Stimulated activated naive CD8-positive, alpha-beta T cell treated with anti-CD3 and anti-CD28 coated beads, Interleukin-15, Interleukin-2, amounts not matched to agents 100 U/mL and 50 U/mL, for 24 hours (primary cell): ENCODE measurements at regions not wholly inside any gene's neighbourhood (a gene's known extent, or its start where the extent isn't known, plus 50 kb on each side); places are given as distances from the start of the nearest gene placed in this dataset.
A peak's percentile ranks its signal among the peaks of the same experiment; 100 is the strongest.

ENCODE experiments used
- ATAC-seq: fragments of 150-1000 bp; cut with Tn5 transposase; one replicate; pipeline ENCODE4 v1.10.0; 2021
- DNase-seq: peaks from one replicate; pipeline ENCODE4 v3.0.0; 2021

DNA sequence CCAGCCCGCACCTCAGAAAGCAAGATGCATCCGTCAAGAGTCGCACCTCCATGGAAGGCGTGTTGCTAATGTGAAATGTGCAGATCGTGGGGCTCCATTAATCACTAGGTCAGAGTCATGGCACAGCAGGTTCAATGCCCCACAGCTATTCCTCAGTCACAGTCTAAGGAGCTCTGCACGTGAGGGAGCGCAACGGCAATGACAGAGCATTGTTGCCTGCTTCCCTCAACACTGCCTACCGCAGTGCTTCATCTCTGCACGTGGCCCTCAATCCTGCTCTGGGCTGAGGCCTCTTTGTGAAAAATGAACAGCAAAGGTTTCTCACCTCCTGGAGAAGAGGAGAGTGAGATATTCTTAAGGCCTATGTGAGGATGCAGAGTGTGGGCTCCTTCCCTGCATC lies 995.2 kb upstream of the TMEM132C start:
- DNase-seq (no peak), ATAC-seq (no peak)

DNA sequence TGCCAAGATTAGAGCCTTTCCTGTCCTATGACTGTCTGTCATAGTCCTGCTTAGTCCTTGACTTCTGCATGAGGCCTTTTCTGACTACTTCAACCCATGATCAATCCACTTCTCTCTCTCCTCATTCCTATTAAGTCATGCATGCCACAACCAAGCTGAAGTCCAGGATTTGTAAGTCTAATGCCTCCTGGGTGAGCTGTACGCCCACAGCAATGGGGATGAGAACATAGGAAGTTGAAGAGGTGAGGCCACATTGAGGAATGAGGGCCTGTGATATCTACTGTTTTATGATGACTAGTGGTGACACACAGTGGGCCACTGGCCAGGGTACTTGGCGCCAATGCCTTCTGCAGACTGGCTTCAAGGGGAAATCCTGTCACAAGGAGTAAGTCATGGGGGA lies 994.1 kb upstream of the TMEM132C start:
- ATAC-seq (no peak), DNase-seq (no peak)

DNA sequence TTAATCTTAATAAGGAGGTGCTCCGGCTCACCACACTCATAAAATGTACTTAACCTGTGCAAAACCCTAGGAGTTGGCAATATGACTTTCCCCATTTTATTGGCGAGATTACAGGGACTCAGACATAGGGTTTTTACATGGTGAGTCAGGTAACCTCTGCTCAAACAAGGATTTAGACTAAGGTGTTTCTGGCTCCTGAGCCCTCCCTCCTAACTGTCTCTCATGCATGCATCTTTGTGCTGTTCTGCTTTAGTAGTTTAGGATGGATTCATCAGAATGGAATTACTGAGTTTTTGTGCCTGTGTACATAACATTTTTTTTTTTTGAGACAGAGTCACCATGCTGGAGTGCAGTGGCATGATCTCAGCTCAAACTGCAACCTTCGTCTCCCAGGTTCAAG lies 993.3 kb upstream of the TMEM132C start:
- ATAC-seq = no peak

DNA sequence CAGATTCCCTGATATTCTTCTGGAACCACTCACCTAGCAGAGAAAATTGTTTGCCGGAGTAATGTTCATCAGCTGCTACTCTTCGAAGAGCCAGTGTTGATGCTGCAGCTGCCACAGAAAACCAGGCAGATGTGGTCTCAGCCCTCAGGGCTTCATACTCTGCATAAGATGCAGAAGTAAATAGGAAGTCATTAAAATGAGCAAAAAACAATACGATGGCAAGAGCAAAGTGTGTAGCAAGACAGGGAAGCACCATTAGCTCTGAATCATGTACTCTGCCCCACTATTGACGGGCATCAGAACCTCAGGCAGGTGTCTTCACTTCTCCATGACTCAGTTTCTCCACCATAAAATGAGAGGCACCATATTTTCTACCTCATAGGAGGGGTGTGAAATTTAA lies 991.6 kb upstream of the TMEM132C start:
- DNase-seq (no peak), ATAC-seq (no peak)

More for the DNA sequence above, 993.3 kb upstream of the TMEM132C start:
- no peak for DNase-seq

DNA sequence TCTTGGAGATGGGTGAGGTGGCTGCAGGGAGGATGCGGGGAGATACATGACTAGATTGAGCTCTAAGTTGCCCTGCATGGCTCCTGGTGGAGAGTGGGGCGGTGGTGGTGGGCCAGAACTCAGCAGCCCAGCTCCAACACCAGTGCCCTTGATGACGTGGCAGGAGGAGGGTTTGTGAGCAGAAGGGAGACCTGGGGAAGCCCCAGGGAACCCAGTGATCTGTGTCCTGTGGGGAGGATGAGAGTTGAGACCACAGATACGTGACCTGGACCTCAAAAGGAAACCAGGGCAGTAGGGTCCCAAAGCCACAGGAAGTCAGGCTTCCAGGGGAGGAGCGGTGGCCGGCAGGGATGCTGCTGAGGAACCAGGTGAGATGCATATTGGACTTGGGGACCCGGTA lies 989.1 kb upstream of the TMEM132C start:
- ATAC-seq = no peak
- DNase-seq = no peak

DNA sequence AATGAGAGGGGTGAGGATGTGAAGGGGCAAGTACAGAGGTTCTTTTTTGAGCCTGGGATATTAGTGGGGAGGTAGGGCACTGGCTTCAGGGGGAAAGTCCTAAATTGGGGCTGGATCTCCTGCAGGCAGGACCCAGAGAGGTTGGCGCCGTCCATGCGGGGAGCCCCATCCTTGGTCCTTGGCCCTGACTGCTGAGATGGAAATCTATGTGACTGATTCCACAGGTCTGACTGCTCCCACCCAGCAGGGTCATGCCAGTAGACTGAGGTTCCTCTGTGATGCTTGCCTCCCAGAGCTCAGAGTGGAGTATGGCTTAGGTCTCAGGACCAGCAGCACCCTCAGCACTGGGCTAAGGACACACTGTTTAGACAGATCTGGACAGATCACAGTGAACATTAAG lies 988.6 kb upstream of the TMEM132C start:
- ATAC-seq (no peak), DNase-seq (no peak)

DNA sequence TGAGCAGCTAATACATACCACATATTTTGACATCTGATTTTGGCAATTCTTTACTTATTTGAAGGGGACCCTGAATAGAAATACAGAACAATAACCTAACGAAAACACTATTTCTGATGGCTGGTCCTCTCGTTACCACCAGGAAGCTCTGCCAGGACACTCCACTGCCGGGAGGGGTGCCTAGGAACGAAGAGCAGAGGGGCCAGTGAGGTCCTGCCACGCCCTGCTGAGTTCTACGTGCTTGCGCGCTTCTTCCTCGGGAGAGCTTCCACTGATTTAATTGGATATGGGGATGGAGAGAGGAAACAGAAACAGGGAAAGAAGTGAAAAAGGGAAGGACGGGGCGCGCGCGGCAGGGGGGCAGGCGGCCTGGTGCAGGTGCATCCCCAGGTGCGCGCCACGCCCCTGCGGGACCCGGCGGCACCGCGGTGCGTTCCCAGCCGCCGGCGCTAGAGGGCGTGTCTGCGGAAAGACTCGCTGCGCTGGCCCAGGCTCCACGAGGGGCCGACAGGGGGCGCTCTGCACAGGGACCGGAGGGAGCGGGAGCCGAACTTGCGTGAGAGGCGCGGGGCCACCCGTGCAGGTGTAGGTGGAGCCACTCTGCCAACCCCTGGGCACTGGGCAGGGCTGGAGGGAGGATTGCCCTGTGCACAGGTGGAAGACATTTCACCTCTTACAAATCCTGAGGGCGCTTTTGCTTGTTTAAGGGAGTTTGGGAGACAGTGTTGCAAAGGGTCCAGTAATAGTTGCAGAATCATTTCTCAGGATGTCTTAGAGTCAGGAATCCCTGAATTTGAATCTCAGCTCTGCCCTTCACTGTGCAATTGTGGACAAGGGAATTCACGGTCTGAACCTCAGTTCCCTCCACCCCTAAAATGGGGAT lies 986.3 kb upstream of the TMEM132C start:
- DNase-seq = peak; percentile 85
- ATAC-seq = peak; percentile 79

DNA sequence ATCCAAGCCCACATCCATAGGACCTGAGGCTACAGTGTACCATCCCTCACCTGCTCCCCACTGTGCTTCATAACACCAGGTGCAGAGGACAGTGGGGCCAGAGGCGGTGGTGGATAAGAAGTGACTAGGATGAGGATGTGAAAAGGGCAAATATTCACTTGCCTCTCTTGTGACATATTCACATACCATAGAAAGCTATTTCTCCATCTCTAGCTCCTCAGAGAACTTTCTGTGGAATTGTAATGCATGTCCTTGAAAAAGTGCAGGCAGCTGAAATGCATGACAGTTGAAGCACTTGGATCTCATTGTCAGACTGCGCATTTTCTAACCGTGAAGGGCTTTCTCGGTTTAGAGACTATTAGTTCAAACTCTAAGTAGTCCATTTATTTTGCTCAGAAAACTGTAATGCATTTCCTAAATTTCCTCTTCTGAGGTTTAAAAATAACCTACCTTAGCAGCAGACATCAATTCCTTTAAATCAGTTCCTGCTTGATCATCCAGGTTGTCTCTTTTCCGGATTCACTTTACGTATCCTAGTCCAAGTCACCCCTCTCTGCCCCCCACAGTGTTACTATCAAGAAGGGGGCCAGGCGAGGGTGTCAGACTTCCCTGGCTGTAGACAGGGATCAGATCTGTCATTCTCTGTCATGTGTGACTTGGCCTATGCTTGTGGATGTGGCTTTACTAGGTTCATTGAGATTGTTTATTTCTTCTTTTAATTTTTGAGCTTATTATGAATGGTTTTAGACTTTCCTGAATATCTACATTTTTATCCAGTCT lies 984.0 kb upstream of the TMEM132C start:
- ATAC-seq (no peak), DNase-seq (no peak)

DNA sequence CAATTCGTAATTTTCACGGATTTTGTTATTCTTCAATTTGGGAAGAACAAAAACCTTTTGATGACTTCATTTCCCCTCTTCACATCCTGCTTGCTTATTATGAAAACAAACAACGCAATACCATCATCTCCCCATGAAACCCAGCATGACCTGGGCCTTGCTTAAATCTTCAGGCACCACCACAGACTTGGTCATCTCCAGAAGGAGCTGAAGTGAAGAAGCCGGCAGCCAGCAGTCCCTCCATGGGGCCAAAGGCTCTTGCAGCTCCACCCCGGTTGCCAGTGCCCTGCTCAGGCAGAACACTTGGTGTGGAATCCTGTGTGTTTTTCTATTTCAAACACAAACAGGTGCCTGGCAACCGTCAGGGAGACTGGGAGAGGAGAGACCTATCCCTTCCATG lies 982.9 kb upstream of the TMEM132C start:
- no peak for DNase-seq
- ATAC-seq = no peak

DNA sequence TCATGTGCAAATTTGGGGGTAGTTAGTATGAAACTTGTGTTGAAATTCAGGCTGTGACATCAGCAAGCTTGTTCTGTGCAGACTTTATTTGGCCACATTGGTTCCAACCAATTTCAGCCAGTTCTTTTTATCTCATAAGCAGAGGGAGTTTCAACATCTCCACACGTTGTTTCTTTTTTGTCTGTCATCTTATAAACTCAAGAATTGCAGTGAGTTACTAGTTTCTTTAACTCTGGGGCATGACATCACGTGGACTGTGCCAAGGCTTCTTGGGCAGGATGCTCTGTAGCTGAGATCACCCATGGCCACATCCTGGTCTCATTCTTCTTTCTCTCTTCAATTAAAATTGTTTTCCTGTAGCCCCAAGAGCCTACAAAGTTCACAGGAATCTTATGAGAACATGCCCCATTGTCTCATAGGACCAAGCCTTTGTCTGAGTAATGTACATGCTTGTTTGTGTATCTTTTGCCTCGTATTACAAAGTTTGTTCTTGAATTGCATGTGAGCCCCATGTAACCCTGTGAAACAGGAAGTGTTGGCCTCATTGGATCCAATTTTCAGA lies 982.0 kb upstream of the TMEM132C start:
- no peak for ATAC-seq

DNA sequence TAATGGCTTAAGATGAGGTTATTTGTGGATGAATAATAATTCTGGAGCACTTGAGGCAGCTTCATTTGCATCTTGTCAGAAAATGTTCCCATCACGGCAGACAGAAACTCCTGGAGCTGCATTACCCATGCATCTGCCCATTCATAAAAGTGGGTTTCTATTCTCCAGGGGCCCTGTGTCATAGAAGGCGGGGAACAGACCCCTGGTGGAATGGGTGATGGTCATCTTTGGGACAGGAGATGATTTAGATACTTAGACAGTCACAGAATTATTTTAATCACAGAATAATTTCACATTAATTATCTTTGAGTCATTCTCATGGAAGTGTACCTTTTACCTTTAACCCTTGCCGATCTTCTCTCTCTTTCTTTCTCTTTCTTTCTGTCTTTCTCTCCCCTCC lies 980.7 kb upstream of the TMEM132C start:
- no peak for DNase-seq
- ATAC-seq = no peak

More for the DNA sequence above, 982.0 kb upstream of the TMEM132C start:
- DNase-seq = no peak

DNA sequence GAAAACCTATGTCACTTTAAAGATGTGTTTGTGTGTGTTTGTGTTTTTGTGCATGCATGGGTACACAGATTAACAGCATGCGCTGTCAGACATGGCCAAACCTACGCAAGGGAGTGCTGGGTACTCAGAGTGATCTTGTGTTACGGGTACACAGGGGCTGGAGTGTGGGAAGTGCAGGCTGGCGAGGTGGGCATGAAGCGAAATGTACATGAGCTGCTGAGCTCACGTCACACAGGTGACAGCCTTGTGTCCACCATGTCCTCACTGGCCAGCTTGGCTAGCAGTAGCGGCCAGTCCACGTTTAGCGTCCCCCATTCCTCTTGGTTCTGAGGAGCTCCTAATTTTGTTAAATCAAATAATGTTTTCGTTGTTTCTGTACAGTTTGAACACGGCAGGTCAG lies 979.7 kb upstream of the TMEM132C start:
- no peak for ATAC-seq
- no peak for DNase-seq

DNA sequence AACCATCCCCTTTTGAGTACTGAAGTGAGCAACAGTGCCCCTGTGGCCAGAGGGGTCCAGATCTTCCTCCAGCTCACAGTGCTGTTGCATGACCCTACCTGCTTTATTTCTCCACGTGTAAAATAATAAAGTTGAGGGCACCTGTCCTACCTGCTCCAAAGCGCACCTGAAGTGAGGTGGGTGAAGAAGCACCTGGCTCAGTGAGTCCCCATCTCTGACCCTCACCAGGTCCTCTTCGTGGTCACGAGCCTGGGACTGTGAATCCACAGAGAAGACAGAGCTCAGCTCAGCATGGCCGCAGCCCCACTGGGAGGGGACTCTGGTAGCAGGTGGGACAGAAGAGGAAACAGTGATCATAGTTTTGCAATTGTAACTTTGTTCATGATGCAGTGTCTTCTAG lies 976.7 kb upstream of the TMEM132C start:
- no peak for ATAC-seq
- no peak for DNase-seq

DNA sequence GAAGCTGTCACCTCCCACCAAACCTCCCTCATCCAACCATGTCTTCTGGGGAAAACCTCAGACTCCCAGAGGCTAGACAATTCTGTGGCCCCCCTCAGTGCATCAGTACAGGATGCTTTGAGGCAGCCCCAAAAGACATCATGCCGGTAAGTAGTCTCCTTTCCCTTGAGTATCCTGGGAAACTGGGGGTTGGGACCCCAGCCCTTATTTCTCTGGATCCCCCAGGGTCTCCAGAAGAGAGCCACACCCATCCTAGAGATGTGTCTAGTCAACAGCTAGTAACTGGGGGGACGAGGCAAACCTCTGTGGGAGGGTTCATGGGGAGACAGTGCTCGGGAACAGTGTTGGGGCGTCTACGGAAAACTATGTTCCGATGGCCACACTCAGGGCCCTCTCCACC lies 974.2 kb upstream of the TMEM132C start:
- ATAC-seq (no peak), DNase-seq (no peak)

DNA sequence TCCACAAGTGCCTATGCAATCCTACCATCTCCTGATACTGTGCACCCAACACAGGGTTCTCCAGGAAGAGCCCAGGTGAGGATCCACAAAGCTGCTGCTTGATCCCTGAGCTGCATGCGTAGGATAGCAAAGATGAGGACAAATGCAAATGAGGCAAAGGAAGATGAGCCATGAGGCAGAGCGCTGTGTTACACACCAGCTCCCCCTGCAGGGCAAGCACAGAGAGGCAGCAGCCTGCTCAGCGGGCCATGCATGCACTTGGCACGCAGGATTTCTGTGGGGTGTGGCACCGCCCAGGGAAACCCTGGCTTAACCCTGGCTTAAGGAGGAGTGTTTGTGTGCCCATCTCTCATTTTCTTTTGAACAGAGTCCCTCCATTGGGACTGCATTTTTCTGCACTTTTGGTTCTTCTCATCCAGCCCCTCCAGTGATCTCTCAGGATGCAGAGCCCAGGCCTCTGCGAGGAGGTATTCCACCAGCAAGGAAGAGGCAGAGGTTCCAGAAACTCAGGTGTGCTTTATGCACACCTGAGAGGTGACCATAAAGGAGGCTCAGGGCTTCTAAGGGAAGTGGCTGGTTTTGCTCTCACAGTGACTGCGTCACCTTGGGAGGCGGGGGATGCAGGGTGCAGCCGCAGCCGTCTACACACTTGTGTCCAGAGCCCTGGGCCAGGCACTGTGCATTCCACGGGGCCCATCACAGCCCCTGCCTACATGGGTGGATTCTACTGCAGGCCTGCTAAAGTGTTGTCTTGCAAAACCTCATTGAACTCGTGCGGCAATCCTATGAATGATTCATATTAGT lies 973.3 kb upstream of the TMEM132C start:
- ATAC-seq (peak; percentile 56), DNase-seq (peak; percentile 49)

DNA sequence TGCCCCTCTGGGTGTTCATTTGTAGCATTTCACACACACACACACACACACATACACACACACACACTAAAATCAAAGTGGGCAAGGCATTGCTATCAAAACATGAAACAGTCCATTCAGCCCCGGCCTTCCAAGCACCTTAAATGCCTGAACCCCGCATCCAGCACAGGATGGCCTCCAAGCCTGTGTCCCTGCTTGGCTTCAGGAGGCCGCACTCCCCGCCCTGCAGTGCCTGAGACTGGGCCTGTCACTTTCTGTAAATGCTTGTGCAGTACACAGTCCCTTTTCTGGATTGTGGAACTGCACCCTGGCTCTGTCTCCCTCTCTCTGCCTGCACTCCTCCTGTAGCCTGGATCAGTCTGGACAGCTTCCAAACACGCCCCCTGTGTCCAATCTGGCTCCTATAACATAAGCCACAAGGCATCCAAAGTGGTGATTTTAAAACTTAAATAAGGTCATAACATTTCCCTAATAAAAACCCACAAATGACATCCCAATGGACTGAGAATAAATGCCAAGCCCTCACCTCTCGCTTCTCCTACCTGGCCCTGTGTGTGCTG lies 972.2 kb upstream of the TMEM132C start:
- DNase-seq = no peak
- ATAC-seq = no peak

DNA sequence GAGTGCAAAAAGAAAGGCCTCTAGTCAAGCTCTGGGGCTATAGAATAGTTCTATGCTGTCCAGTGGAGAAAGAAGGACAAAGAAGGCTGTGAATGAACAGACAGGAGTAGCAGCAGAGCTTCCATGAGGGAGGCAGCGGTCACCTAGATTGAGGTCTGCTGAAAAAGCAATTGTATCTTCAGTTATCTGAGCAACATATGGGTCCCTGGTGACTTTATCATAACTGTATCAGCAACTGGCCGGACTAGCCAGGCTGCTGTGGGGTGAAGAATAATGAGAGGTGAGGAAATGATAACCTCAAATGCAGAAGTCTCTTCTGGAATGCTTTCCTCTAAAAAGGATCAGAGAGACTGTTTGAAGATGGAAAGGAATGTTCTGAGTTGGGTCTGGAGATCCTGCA lies 971.3 kb upstream of the TMEM132C start:
- ATAC-seq = no peak
- no peak for DNase-seq

DNA sequence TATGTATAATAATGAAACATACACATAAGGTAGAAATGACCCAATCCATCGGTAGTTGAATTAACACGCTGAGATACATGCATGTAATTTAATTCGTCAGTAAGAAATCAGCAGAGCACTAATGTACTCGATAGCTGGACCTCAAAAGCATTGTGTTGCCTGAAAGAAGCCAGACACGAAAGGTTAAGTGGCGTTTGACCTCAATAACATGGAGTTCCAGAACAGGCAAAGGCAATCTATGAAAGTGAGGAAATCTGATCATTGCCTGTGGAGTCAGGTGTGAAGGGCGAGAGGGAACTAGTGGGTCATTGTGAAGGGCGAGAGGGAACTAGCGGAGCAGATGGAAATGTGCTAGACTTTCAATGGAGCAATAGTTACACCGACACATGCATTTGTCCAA lies 970.4 kb upstream of the TMEM132C start:
- no peak for DNase-seq
- ATAC-seq = no peak

DNA sequence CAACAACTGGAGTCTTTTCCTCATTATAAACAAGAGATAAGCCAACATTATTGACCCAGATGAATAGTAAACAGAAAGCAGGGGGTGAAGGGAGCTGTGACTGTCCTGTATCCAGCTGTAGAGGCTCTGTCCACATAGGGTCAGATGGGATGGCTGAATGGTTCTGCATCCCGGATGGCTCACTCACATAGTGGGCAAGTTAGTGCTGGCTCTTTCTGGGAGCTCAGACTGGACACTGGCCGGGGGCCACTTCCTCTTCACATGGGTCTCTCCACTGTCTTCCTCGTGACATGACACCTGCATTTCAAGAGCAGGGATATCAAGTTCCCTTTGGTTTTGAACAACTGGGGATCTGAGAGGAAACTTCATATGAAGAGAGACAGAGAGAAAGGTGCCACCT lies 969.6 kb upstream of the TMEM132C start:
- no peak for DNase-seq
- ATAC-seq = no peak

DNA sequence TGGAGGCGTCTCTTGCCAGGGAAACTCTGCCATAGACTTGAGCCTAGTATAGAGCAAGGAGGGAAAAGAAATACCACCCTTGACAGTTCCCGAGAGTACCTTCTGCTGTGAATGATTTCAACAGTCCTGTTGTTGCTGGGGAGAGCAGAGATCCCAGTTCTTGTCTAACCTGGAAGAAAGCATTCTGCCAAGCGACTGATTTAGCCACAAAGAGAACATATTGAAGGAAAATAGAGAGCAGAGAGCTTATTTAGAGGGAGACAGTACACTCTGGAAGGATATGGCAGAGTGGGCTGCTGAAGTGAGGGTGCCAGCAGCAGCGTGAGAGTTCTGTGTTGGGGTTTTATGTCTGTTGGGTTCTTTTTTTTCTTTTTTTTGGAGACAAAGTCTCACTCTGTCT lies 966.9 kb upstream of the TMEM132C start:
- no peak for DNase-seq
- no peak for ATAC-seq

DNA sequence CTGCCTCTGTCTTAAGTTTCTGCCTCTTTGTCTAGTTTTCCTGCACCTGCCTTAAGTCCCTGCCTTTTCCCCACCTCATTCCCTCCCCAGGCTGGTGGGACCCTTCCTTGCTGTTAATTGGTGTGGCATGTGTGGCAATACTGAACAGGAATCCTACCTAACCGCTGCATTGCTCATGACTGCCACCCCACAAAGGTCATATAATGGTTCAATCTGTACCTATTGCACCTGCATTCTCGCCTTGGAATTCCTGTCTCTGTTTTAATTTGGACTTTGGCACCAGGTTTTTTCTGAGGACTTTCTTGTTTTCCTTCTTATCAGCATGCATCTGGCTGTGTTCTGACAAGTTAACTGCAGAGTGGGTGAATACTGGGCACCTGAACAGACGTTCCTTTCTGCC lies 966.2 kb upstream of the TMEM132C start:
- ATAC-seq (no peak), DNase-seq (no peak)

DNA sequence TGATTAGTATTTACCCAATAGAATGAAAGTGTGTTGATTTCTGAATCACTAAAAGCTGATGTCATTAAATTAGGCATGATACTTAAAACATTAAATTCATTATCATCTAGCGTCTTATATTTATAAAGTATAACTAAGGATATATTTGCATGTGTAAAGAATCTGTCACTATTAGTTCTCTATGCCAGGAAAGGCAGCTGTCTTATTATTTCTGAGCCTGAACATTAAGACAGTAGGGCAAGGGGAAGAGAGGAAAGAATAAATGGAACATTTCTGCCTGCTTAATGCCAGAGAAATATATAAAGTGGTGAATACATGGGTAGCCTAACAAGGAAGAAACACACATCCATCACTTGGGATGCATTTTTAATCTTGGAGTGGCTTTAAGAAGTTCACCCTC lies 965.1 kb upstream of the TMEM132C start:
- no peak for ATAC-seq
- no peak for DNase-seq
